GM19043 (cell line): ENCODE measurements at regions not wholly inside any gene's neighbourhood (a gene's known extent, or its start where the extent isn't known, plus 50 kb on each side); places are given as distances from the start of the nearest gene placed in this dataset.

ENCODE experiments used
- ATAC-seq: cut with Tn5 transposase; IDR thresholded peaks from one replicate; pipeline ENCODE4 v1.9.1; 2021; ENCODE audit warnings: low read depth; ENCODE audit not compliant: unreplicated experiment

DNA sequence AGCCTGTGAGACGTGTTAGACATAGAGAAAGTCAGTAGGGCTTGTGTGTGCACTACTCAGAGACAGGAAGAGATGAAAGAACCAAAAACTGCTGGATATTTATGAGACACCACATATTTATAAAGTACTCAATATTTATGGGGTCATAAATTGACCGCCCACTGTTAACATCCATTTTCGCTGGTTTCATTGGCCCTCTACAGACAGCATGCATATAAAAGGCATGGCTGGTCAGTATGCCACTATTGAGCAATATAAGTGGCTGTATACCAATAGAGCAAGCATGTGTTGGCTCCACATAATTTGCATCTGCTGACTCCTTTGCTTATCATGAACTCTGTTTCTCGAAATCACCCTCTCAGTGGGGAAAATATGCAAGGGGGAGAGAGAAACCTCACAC, 110.3 kb upstream of the BTN3A2 start:
- no peak for ATAC-seq

DNA sequence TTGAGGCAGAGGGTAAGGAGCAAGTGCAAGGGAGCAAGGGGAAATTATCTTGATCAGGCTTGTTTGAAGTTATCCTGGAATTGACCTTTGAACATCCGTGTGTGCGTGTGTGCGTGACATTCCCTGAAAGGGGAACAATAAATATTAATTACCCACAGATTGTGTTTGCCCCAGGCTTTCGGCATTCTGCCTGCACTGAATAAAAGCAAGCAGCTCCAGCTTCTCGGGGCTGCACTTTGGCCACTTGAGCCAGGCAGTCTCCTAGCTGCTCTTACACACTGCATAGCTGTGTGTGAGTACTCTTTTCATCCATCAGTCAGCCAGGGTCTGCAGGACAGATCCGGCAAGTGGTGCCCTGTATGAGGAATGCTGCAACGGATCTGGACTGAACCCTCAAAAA, 107.7 kb upstream of the BTN3A2 start:
- ATAC-seq = no peak

DNA sequence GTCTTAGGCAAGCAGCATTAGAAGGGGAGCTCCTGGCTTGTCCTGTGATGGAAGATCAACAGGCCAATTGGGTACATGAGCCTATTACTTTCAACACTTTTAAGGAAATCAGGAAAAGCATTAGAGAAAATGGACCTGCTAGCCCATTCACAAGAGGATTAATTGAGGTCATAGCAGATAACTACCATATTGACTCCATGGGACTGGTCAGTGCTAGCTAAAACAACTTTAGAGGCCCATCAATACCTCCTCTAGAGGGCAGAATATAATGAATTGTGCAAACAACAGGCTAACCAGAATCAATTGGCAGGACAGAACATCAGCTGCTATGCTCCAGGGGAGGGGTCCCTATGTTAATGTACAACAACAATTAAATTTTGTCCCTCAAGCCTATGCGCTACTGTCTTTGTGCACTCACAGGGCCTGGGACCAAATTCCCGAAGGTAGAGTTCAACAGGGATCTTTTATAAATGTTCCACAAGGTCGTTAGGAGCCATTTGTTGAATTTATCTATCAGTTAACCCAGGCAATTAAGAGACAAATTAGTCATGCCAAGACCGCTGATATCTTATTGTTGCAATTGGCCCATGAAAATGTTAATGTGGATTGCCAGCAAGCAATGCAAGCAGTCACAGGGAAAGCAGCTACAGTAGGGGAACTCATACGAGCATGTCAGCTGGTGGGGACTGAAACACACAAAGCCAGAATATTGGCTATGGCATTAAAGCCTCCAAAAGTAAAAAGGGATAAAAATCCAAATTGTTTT, 106.6 kb upstream of the BTN3A2 start:
- ATAC-seq = no peak

DNA sequence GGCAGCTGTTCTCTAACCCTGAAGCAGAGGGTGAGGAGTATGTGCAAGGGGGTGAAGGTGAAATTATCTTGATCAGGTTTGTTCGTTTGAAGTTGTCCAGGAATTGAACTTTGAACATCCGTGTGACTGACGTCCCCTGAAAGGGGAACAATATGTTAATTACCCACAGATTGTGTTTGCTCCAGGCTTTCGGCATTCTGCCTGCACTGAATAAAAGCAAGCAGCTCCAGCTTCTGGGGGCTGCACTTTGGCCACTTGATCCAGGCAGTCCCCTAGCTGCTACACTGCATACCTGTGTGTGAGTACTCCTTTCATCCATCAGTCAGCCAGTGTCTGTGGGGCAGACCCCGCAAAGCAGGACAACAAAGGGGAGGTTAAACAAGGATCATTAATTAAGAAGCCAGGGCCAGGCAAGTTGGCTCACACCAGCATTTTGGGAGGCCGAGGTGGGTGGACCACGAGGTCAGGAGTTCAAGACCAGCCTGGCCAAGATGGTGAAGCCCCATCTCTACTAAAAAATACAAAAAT, 104.8 kb upstream of the BTN3A2 start:
- ATAC-seq = no peak

DNA sequence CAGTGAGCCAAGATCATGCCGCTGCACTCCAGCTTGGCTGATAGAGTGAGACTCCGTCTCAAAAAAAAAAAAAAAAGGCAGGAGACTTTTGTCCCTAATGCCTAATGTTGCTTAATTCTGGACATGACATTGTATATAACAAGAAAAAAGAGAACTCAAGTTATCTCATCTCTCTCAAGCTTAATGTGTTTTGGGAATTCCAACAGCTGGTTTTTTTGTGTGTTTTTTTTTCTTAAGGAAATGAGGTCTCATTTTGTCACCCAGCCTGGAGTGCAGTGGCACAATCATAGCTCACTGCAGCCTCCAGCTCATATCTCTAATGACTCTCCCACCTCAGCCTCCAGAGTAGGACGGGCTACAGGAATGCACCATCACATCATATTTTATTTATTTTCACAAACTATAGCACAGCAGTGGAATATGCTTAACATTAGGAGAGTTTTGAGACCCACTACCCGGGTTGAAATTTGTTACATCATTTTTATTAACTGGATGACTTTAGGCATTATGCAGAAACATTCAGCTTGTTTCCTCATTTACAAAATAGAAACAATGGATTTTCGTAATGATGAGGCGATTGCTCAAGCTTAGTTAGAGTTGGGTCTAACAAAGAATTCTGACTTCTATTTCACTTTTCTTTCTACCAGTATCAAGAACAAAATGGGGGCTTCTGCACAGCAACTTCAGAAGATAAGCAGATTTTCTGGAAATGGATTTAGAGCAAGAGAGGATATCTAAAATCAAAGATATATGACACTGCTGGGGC, 104.1 kb upstream of the BTN3A2 start:
- ATAC-seq = no peak

DNA sequence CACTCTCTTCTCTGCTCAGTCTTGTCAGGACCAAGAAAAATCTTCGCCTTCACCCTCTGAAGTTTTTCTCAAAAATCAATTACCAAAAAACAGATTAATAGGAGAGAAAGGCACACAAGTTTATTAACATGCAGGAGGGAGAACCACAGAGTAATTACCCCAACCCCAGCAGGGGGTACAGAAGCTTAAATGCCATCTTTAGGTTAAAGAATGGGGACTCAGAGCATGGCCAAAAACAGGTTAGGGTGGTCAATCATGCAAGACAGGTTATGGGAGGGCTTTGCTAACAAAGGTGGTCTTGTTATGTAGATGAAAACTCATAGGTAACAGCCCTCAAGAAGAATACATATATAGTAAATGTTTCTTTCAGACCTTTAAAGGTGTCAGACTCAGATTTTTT, 100.5 kb upstream of the BTN3A2 start:
- no peak for ATAC-seq

DNA sequence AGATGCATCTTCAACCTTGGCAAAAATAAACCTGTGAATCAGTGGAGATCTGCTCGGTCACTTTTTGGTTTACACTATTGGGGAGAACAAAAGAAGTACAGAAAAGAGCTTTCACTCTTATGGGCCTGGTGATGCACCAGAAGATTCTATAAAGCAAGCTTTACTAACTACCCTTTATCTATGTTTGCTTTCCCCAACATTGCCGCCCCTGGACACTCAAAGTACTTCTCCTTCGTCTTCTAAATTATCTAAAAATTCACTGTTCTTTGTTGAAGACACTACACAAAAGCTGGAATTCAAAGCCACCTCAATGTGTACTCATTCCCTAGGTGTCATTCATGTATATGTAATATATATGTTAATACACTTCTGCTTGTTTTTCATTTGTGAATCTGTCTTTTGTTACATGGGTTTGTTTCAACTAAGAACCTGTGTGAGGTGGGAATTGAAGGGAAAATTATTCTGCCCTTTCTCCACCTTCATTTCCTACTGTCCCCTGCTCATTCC, 97.9 kb upstream of the BTN3A2 start:
- ATAC-seq = no peak

DNA sequence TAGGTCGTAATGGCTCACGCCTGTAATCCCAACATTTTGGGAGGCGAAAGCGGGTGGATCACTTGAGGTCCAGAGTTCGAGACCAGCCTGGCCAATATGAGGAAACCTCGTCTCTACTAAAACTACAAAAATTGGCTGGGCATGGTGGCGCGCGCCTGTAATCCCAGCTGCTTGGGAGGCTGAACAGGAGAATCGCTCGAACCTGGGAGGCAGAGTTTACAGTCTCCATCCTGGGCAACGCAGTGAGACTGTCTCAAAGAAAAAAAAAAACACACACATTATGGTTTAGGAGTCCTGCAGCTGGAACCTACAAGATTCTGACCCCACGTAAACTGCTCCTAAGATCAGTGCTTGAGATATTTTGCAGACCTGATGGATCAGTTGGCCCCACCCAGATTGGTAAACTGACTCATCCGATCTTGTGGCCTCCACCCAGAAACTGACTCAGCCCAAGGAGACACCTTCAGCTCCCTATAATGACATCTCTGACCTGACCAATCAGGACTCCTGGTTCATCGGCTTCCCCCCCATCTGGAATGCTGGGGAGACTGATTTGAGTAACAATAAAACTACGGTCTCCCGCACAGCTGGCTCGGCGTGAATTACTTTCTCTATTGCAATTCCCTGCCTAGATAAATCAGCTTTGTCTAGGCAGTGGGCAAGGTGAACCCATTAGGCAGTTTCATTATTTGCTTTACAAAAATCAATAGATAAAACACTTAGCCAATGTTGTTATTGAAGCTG, 96.2 kb upstream of the BTN3A2 start:
- no peak for ATAC-seq

DNA sequence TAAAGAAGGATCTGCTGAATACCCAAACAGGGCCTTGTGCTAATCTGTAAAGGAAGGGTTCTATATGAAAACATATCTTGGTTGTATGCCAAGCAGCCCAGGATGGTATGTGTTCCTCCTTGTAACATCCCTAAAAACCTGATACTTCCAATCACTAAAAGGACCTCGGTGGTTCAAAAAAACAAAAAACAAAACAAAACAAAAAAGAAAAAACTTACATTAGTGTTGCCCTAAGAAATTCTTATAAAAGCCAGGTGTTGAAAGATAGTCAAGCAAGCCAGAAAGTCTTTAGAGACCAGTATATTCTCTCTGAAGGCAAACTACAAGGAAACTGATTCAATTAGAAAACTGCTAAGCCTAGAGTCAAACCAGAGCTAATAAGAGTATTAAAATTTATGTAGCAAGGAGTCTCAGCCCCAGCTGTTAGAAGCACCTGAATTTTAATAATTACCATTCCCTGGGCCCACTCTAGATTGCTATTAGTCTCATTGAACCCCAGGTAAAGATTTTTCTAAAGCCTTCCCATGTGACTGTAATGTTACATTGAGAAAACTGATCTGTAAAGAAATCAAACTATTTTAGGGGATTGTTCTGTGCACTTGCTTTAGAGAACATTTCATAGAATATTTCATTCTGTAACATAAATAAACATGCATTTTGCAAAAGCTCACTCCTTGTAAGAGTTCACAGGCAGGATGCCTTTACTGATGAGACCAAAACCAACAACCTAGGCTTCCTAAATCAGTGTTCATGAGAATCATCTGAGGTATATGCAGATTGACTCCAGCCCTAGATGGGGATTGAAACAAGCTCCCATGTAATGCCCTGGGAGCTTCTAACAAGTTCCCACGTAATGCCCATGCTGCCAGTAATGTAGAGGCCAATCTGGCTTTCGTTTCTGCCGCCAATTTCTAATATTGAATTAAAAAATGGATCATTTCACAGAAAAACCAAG, 95.2 kb upstream of the BTN3A2 start:
- no peak for ATAC-seq

DNA sequence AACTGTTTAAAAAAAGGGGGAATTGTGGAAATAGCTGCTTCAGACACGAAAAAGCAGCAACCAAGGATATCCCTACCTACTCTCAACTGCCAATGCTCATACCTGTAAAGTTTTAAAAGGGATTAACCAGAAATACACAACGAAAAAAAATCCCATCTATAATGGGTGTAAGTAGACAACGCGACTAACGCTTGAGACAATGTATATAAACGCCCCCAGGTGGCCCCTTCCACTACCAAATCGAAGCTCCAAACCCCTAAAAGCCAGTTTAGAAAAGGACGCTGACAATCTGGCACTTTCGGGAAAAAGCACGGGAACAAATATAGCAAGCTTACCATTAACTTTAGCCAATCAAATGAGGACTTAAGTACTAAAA, 94.5 kb upstream of the BTN3A2 start:
- no peak for ATAC-seq

DNA sequence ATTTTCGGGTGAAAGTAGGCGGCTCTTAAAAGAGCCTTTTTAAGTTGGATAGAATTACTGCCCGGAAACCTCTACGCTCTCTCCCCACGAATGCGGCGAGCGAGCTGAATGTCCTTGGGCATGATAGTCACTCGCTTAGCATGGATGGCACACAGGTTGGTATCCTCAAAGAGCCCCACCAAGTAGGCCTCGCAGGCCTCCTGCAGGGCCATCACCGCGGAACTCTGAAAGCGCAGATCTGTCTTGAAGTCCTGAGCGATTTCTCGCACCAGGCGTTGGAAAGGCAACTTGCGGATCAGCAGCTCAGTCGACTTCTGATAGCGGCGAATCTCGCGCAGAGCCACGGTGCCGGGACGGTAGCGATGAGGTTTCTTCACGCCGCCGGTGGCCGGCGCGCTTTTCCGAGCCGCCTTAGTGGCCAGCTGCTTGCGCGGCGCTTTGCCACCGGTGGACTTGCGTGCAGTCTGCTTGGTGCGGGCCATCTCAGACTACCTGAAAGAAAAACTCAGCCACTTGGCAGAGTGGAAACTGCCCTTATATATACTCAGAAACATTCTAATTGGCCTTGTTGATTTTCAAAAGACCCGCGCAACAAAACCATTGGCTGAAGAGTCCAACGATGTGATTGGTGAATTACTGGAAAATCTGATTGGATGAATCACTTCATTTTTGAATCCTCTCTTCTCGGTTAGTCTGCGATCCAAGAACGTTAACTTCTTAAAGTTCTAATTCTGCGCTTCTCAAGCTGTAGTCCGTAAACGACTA, 93.9 kb upstream of the BTN3A2 start:
- ATAC-seq = no peak

DNA sequence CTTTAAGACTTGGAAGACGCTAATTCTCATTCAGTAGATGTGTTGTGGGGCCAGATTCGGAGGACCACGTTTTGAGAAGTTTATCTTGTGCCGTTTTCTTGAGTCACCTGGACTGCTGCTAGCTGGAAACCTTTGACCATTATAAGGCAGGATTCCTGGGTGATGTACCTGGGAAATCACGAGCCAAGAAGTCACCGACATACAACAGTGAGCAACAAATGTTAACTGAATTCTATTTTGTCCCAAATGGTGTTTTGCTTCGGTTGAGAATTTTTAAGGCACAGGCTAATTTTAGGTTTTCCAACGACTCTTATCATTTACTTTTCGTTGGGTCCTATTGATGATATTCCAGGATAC, 93.4 kb upstream of the BTN3A2 start:
- ATAC-seq = no peak

DNA sequence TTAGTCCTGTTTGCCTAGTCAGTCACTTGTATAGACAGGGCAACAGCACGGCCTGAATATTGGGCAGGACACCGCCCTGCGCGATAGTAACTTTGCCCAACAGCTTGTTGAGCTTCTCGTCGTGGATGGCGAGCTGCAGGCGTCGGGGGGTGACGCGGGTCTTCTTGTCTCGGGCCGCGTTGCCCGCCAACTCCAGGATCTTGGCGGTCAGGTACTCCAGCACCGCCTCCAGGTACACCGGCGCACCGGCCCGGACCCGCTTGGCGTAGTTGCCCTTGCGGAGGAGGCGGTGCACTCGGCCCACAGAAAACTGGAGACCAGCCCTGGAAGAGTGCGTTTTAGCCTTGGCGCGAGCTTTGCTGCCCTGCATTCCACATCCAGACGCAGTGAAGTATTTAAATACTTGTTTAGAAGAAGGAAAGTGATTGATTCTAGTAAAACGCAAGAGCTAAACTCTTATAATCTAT, 92.8 kb upstream of the BTN3A2 start:
- ATAC-seq = no peak

DNA sequence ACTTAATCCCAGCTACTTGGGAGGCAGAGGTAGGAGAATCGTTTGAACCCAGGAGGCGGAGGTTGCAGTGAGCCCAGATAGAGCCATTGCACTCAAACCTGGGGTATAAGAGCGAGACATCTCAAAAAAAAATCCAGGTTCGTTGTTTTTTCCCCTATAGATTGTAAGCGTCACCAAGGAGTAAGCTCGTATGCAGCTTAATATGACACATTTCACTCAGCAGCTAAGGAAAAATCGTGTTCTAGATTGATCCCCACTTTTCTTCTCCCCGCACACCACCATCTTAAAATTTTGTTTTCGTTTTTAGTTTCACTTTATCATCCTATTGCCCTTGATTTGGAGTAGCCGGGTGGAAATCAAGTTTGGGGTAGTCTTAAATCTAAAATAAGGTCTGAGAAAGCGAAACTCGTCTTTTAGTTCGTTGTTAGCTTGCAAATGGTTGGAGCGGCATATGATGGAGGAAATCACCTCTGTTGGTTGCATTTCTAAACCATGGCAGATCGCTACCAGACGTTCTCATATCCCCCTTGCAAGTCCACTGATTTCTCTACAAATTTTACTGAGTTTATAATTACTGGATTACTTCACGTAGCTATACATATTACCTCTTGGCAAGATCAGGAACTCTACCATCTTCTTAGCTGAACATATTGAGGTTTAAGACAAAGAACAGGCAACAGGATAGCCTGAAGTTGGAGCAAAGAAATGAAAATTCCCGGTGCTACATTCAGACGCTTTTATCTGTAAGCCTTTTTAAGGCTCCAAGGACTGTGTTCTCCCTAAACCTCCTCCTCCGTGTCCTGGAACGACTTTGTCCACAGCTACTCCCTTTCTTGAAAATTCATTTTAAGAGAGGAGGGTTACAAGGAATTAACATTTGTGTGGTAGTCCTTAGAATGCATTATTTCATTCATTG, 91.1 kb upstream of the BTN3A2 start:
- ATAC-seq = no peak

DNA sequence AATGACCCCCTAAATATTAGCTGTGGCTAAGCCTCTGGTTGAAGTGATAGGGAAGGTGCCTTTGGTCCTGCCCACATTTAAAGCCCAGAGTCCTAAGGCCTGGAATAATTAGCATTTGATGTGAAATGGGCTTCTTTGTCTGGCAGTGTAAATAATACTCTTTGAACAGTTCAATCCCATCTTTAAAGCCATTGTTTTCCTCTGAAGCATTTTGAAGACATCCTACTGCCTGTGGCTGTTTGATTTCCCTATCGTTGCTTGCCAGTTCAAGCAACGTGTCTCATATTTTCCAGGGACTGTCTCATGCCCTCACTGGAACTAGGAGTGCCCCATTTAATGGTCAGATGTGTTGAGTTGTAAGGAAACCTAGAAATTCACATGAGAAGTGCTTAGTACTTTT, 89.3 kb upstream of the BTN3A2 start:
- no peak for ATAC-seq

DNA sequence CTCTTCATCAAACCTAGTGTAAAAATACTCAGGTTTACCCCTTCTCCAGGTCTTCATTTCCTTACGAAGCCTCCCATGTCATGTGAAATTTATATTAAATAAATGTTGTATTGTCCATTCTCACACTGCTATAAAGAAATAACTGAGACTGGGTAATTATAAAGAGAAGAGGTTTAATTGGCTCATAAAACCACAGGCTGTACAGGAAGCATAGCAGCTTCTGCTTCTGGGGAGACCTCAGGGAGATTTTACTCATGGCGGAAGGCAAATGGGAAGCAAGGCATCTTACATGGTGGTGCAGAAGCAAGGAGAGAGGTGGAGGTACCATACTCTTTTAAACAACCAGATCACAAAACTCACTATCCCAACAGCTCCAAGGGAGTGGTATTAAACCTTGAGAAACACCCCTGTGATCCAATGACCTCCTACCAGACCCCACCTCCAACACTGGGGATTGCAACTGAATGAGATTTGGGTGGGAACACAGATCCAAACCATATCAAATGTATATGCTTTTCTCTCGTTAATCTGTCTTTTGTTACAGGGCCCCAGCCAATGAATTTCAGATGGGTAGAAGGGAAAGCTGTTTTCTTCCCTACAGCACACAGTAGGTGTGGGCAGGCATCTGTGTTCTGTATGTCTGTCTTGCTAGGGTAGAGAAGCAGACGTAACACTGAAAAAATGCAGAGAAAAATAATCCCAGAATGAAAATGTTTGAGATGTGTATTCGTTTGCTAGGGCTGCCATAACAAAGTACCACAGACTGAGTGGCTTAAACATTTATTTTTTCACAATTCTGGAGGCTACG, 88.0 kb upstream of the BTN3A2 start:
- ATAC-seq = no peak

DNA sequence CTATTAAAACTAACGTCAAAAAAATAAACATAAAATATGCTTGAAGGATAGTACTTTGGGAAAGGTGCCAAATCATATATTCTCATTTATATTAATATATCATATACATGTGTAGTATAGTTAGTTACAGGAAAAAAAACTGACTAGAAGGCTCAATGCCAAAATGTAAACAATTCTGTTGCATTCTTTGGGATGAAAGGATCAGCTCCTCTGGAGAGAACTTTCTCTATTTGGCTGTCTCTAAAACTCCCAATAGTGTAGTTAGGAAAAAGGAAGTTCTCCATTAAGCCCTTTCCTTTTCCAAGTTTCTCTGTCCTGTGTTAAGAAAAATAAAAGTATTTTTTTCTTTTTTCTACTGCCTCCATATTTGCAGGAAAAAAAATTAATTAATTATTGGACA, 86.5 kb upstream of the BTN3A2 start:
- no peak for ATAC-seq
